Testis (tissue), 2 donors: ENCODE measurements at regions not wholly inside any gene's neighbourhood (a gene's known extent, or its start where the extent isn't known, plus 50 kb on each side); places are given as distances from the start of the nearest gene placed in this dataset.

ENCODE experiments used
- CTCF ChIP-seq, 3 experiments: fragments of 450-650 bp in 2 of 3; fragments of 200-600 bp in 1 of 3; sonication (generic) in 1 of 3; IDR thresholded peaks; one replicate each; pipeline ENCODE4 v1.5.1; 2016 to 2019; ENCODE audit warnings: antibody characterized with exemption in 3 of 3, mild to moderate bottlenecking in 2 of 3, moderate library complexity in 1 of 3
- POLR2A ChIP-seq: fragments of 450-650 bp; IDR thresholded peaks from one replicate; pipeline ENCODE4 v1.6.1; 2017; ENCODE audit warnings: antibody characterized with exemption, mild to moderate bottlenecking, moderate library complexity

- TF ChIP-seq CTCF (IDR thresholded peaks at IDR 0.05) = no peak
- TF ChIP-seq POLR2A = no peak
Measured at GRCh38 chr7:81648716-81649115, 121.1 kb downstream of the HGF start.
